HEK293 (cell line): ENCODE measurements at regions not wholly inside any gene's neighbourhood (a gene's known extent, or its start where the extent isn't known, plus 50 kb on each side); places are given as distances from the start of the nearest gene placed in this dataset.

Source experiments
- HOXA7 ChIP-seq: sonication (generic); formaldehyde crosslinking; IDR thresholded peaks from 2 replicates; pipeline ENCODE4 v1.8.1; 2022; ENCODE audit warnings: missing genetic modification reagents, borderline replicate concordance
- PRDM10 ChIP-seq: fragments of 450-650 bp; formaldehyde crosslinking; IDR thresholded peaks from 2 replicates; pipeline ENCODE4 v1.5.1; 2016; ENCODE audit warnings: missing biosample characterization, missing genetic modification characterization
- ZBTB44 ChIP-seq: fragments of 450-650 bp; IDR thresholded peaks from 2 replicates; pipeline ENCODE4 v1.5.1; 2018; ENCODE audit warnings: missing biosample characterization, mild to moderate bottlenecking, missing genetic modification characterization
- ZNF501 ChIP-seq: fragments of 450-650 bp; formaldehyde crosslinking; IDR thresholded peaks from 2 replicates; pipeline ENCODE4 v1.5.1; 2016; ENCODE audit warnings: missing biosample characterization, missing genetic modification characterization

- TF ChIP-seq HOXA7 (CRISPR knock-in tag): no peak
- no peak for TF ChIP-seq ZNF501 (tag by site-specific recombination)
- no peak for TF ChIP-seq PRDM10 (tag by site-specific recombination)
- no peak for TF ChIP-seq ZBTB44 (tag by site-specific recombination)
Measured at GRCh38 chr6:61622601-61623000, 663.4 kb downstream of the KHDRBS2 start.
